HCT116 (cell line): ENCODE measurements at regions not wholly inside any gene's neighbourhood (a gene's known extent, or its start where the extent isn't known, plus 50 kb on each side); places are given as distances from the start of the nearest gene placed in this dataset.

Source experiments
- ATAC-seq: fragments of 200-7000 bp; cut with Tn5 transposase; 2 replicates; pipeline ENCODE4 v1.9.1; 2020; ENCODE audit warnings: mild to moderate bottlenecking, moderate library complexity
- BruUV-seq: library from RNA; stranded (reverse); fragments of 400-500 nt; replicated peaks from 2 replicates; lab custom pipeline; 2021; lab: Mats Ljungman, UMichigan
- CTCF ChIA-PET: fragments of 300-600 bp; sonication (Branson Sonifier 250); formaldehyde crosslinking; loops from one replicate; lab custom pipeline; 2021; ENCODE audit warnings: antibody characterized with exemption; lab: Charles Lee
- POLR2A ChIA-PET: fragments of 300-600, 350-600 bp; sonication (Branson Sonifier 250); formaldehyde crosslinking; loops from one replicate; lab custom pipeline; 2021; ENCODE audit warnings: antibody characterized with exemption; lab: Charles Lee
- RAD21 ChIA-PET, 2 experiments: fragments of 300-600 bp; sonication (Branson Sonifier 250); formaldehyde crosslinking; loops; one replicate each; lab custom pipeline; 2023; ENCODE audit warnings: low total read pairs in 2 of 2; ENCODE audit not compliant: uncharacterized antibody in 2 of 2, unreplicated experiment in 2 of 2, low non-redundant PET in 1 of 2; lab: Charles Lee
- DNase-seq: peaks from one replicate; pipeline ENCODE4 v3.0.0-alpha.2; 2010; ENCODE audit warnings: low read depth, low spot score
- H2AFZ ChIP-seq: fragments of 200-600 bp; shearing (Covaris generic), sonication (generic); 2 replicates; pipeline ENCODE4 v1.6.1; 2017; ENCODE audit warnings: low read depth, mixed run types, mixed read lengths, antibody characterized with exemption, low read length; ENCODE audit not compliant: poor library complexity, severe bottlenecking
- H3K27ac ChIP-seq: 2 replicates; pipeline ENCODE4 v1.5.1; 2012; ENCODE audit warnings: low read depth, low read length
- H3K27me3 ChIP-seq: fragments of 200-600 bp; sonication (generic); 2 replicates; pipeline ENCODE4 v1.6.1; 2016; ENCODE audit warnings: mixed run types, low read length, mixed read lengths; ENCODE audit not compliant: insufficient read depth
- H3K36me3 ChIP-seq, 2 experiments: fragments of 200-500 bp in 1 of 2; fragments of 200-600 bp in 1 of 2; sonication (Bioruptor generic) in 1 of 2; sonication (generic) in 1 of 2; 2 replicates each; pipeline versions ENCODE4 v1.5.1 to v1.6.1; 2014 to 2016; ENCODE audit warnings: low read length in 2 of 2, inconsistent platforms in 1 of 2, mixed read lengths in 1 of 2, mixed run types in 1 of 2; ENCODE audit not compliant: insufficient read depth in 2 of 2, control insufficient read depth in 1 of 2
- H3K4me1 ChIP-seq, 2 experiments: fragments of 200-600 bp in 1 of 2; sonication (generic) in 1 of 2; 2 replicates each; pipeline versions ENCODE4 v1.5.1 to v1.6.1; 2012 to 2017; ENCODE audit warnings: low read length in 2 of 2, inconsistent platforms in 1 of 2, mild to moderate bottlenecking in 1 of 2, mixed read lengths in 1 of 2, mixed run types in 1 of 2, moderate library complexity in 1 of 2; ENCODE audit not compliant: insufficient read depth in 2 of 2, control insufficient read depth in 1 of 2
- H3K4me2 ChIP-seq: fragments of 200-600 bp; sonication (generic); 2 replicates; pipeline ENCODE4 v1.6.1; 2017; ENCODE audit warnings: mixed run types, low read length, mixed read lengths
- H3K4me3 ChIP-seq, 2 experiments: fragments of 200-600 bp in 1 of 2; sonication (generic) in 1 of 2; replicated peaks in 1 of 2; 2 replicates each; pipeline ENCODE4 v1.5.1; 2011 to 2016; ENCODE audit warnings: low read length in 2 of 2, control low read depth in 1 of 2, low read depth in 1 of 2, mild to moderate bottlenecking in 1 of 2, mixed read lengths in 1 of 2, mixed run types in 1 of 2
- H3K79me2 ChIP-seq: fragments of 200-600 bp; sonication (generic); 2 replicates; pipeline ENCODE4 v1.6.1; 2017; ENCODE audit warnings: mild to moderate bottlenecking, mixed run types, low read length, moderate library complexity, mixed read lengths; ENCODE audit not compliant: insufficient read depth
- H3K9ac ChIP-seq: fragments of 200-600 bp; sonication (generic); 2 replicates; pipeline ENCODE4 v1.6.1; 2016; ENCODE audit warnings: low read length, mixed read lengths
- H3K9me2 ChIP-seq: fragments of 200-600 bp; sonication (generic), shearing (Covaris generic); 2 replicates; pipeline ENCODE4 v1.6.1; 2017; ENCODE audit warnings: mixed run types, mild to moderate bottlenecking, moderate library complexity; ENCODE audit not compliant: insufficient read depth
- H3K9me3 ChIP-seq, 2 experiments: fragments of 200-500 bp in 1 of 2; fragments of 200-600 bp in 1 of 2; sonication (Bioruptor generic) in 1 of 2; sonication (generic) in 1 of 2; 2 replicates each; pipeline ENCODE4 v1.6.1; 2014 to 2017; ENCODE audit warnings: low read length in 2 of 2, mixed read lengths in 2 of 2, inconsistent platforms in 1 of 2, low read depth in 1 of 2, mild to moderate bottlenecking in 1 of 2, mixed run types in 1 of 2, moderate library complexity in 1 of 2; ENCODE audit not compliant: control insufficient read depth in 1 of 2, insufficient read depth in 1 of 2
- H4K20me1 ChIP-seq: fragments of 200-600 bp; sonication (generic), shearing (Covaris generic); 2 replicates; pipeline ENCODE4 v1.6.1; 2017; ENCODE audit warnings: mixed run types, mild to moderate bottlenecking, moderate library complexity; ENCODE audit not compliant: insufficient read depth
- CBX3 ChIP-seq: IDR thresholded peaks from 2 replicates; pipeline ENCODE4 v1.6.1; 2012; ENCODE audit warnings: low read depth
- CEBPB ChIP-seq: IDR thresholded peaks from 2 replicates; pipeline ENCODE4 v1.6.1; 2012; ENCODE audit warnings: low read depth
- EGR1 ChIP-seq: IDR thresholded peaks from 2 replicates; pipeline ENCODE4 v1.6.1; 2012; ENCODE audit warnings: low read depth
- ELF1 ChIP-seq: IDR thresholded peaks from 2 replicates; pipeline ENCODE4 v1.6.1; 2012; ENCODE audit warnings: low read depth, borderline replicate concordance
- EZH2 ChIP-seq: fragments of 200-600 bp; sonication (generic); IDR thresholded peaks from 2 replicates; pipeline ENCODE4 v1.6.1; 2017; ENCODE audit warnings: antibody characterized with exemption, mixed run types
- EZH2phosphoT487 ChIP-seq: fragments of 200-600 bp; IDR thresholded peaks from 2 replicates; pipeline ENCODE4 v1.6.1; 2018; ENCODE audit warnings: antibody characterized with exemption, borderline replicate concordance
- FOSL1 ChIP-seq: IDR thresholded peaks from 2 replicates; pipeline ENCODE4 v1.6.1; 2012; ENCODE audit warnings: low read depth
- MAX ChIP-seq: IDR thresholded peaks from 2 replicates; pipeline ENCODE4 v1.6.1; 2012
- POLR2A ChIP-seq: IDR thresholded peaks from 2 replicates; pipeline ENCODE4 v1.7.0; 2011; ENCODE audit warnings: borderline replicate concordance; ENCODE audit not compliant: insufficient read depth, insufficient read length; ENCODE audit errors: extremely low read depth
- POLR2AphosphoS5 ChIP-seq: IDR thresholded peaks from 2 replicates; pipeline ENCODE4 v1.6.1; 2011; ENCODE audit warnings: mild to moderate bottlenecking, low read depth, low read length, moderate library complexity
- SP1 ChIP-seq: IDR thresholded peaks from 2 replicates; pipeline ENCODE4 v1.6.1; 2012; ENCODE audit warnings: low read depth
- ZBTB33 ChIP-seq: IDR thresholded peaks from 2 replicates; pipeline ENCODE4 v1.6.1; 2011; ENCODE audit warnings: mild to moderate bottlenecking, low read length, moderate library complexity; ENCODE audit not compliant: insufficient replicate concordance; ENCODE audit errors: extremely low read depth
- ZNF274 ChIP-seq: fragments of 200-500 bp; sonication (Bioruptor generic); IDR thresholded peaks from 2 replicates; pipeline ENCODE4 v1.6.1; 2014; ENCODE audit warnings: mild to moderate bottlenecking, low read depth, low read length, inconsistent platforms
- intact Hi-C: fragments of 100-400 bp; cut with micrococcal nuclease; formaldehyde crosslinking; loops from 2 replicates; pipeline ENCODE4 v1.10.0; 2022

GRCh38 chr13:47603365-47603764 lies 397.7 kb downstream of the SUCLA2 start:
- Histone ChIP-seq H3K27ac (no peak overlapping the region), H2AFZ (no peak overlapping the region), H3K36me3 (no peaks in the 10 kb centered on the region), H3K4me1 (no peaks in the 10 kb centered on the region), H3K27me3 (peaks cover 10% of the 10 kb centered on the region; the same call in 1 of the 2 replicates), H3K4me2 (no peak overlapping the region), H4K20me1 (no peaks in the 10 kb centered on the region), H3K9ac (no peak overlapping the region), H3K9me2 (no peaks in the 10 kb centered on the region), H3K9me3 (no peaks in the 10 kb centered on the region), H3K79me2 (no peaks in the 10 kb centered on the region), H3K4me3 (no peak overlapping the region)
- intact Hi-C loops = no loop called here
- BruUV-seq = no TSS peak
- CTCF ChIA-PET = no interaction called here
- ATAC-seq = no peak
- RAD21 ChIA-PET = no interaction called here
- TF ChIP-seq ZBTB33 (no peak), POLR2A (no peak), EZH2phosphoT487 (no peak), POLR2AphosphoS5 (no peak), FOSL1 (no peak), CEBPB (no peak), SP1 (no peak), ELF1 (no peak), MAX (no peak), CBX3 (no peak), ZNF274 (no peak), EGR1 (no peak), EZH2 (no peak)
- no peak for DNase-seq
- POLR2A ChIA-PET = no interaction called here
